ENCODE measurements at regions not wholly inside any gene's neighbourhood (a gene's known extent, or its start where the extent isn't known, plus 50 kb on each side); places are given as distances from the start of the nearest gene placed in this dataset.

GRCh38 chr15:31806106-31806505 lies 224.2 kb upstream of the CHRNA7 start:
- no peak for DNase-seq (ENCODE audit: low read depth in 3 of 3, low spot score in 1 of 3)

GRCh38 chr15:31811641-31812040 lies 218.7 kb upstream of the CHRNA7 start:
- no peak for DNase-seq (ENCODE audit: low read depth in 3 of 3, low spot score in 1 of 3)

GRCh38 chr15:31814082-31814481 lies 216.2 kb upstream of the CHRNA7 start:
- no peak for DNase-seq (ENCODE audit: low read depth in 3 of 3, low spot score in 1 of 3)

- DNase-seq (ENCODE audit: low read depth in 3 of 3, low spot score in 1 of 3): no peak
These were observed 214.7 kb upstream of the CHRNA7 start for GRCh38 chr15:31815411-31816155.

- no peak for DNase-seq (ENCODE audit: low read depth in 3 of 3, low spot score in 1 of 3)
These were observed 207.9 kb upstream of the CHRNA7 start for GRCh38 chr15:31822463-31822862.

GRCh38 chr15:31824024-31824423 lies 206.3 kb upstream of the CHRNA7 start:
- no peak for DNase-seq (ENCODE audit: low read depth in 3 of 3, low spot score in 1 of 3)

- no peak for DNase-seq (ENCODE audit: low read depth in 3 of 3, low spot score in 1 of 3)
These were observed 201.7 kb upstream of the CHRNA7 start for GRCh38 chr15:31828594-31828993.

- DNase-seq (ENCODE audit: low read depth in 3 of 3, low spot score in 1 of 3): no peak
These were observed 199.7 kb upstream of the CHRNA7 start for GRCh38 chr15:31830591-31830990.

GRCh38 chr15:31831596-31831995 lies 198.7 kb upstream of the CHRNA7 start:
- no peak for DNase-seq (ENCODE audit: low read depth in 3 of 3, low spot score in 1 of 3)

GRCh38 chr15:31834654-31835053 lies 195.7 kb upstream of the CHRNA7 start:
- no peak for DNase-seq (ENCODE audit: low read depth in 3 of 3, low spot score in 1 of 3)

- no peak for DNase-seq (ENCODE audit: low read depth in 3 of 3, low spot score in 1 of 3)
These were observed 190.9 kb upstream of the CHRNA7 start for GRCh38 chr15:31839388-31839787.

- DNase-seq (ENCODE audit: low read depth in 3 of 3, low spot score in 1 of 3): no peak
These were observed 189.4 kb upstream of the CHRNA7 start for GRCh38 chr15:31840849-31841476.

GRCh38 chr15:31842532-31843195 lies 187.7 kb upstream of the CHRNA7 start:
- no peak for DNase-seq (ENCODE audit: low read depth in 3 of 3, low spot score in 1 of 3)

GRCh38 chr15:31843426-31844055 lies 186.8 kb upstream of the CHRNA7 start:
- no peak for DNase-seq (ENCODE audit: low read depth in 3 of 3, low spot score in 1 of 3)

- no peak for DNase-seq (ENCODE audit: low read depth in 3 of 3, low spot score in 1 of 3)
These were observed 184.5 kb upstream of the CHRNA7 start for GRCh38 chr15:31845791-31846190.

- no peak for DNase-seq (ENCODE audit: low read depth in 3 of 3, low spot score in 1 of 3)
These were observed 182.4 kb upstream of the CHRNA7 start for GRCh38 chr15:31847961-31848360.

GRCh38 chr15:31848621-31849020 lies 181.7 kb upstream of the CHRNA7 start:
- no peak for DNase-seq (ENCODE audit: low read depth in 3 of 3, low spot score in 1 of 3)

- no peak for DNase-seq (ENCODE audit: low read depth in 3 of 3, low spot score in 1 of 3)
These were observed 177.1 kb upstream of the CHRNA7 start for GRCh38 chr15:31852933-31853799.

GRCh38 chr15:31856581-31856980 lies 173.7 kb upstream of the CHRNA7 start:
- DNase-seq (ENCODE audit: low read depth in 3 of 3, low spot score in 1 of 3): no peak

- DNase-seq (ENCODE audit: low read depth in 3 of 3, low spot score in 1 of 3): no peak
These were observed 173.1 kb upstream of the CHRNA7 start for GRCh38 chr15:31857194-31857593.

GRCh38 chr15:31858026-31858425 lies 172.3 kb upstream of the CHRNA7 start:
- no peak for DNase-seq (ENCODE audit: low read depth in 3 of 3, low spot score in 1 of 3)

Measured in stimulated activated CD4-positive, alpha-beta T cell treated with anti-CD3 and anti-CD28 coated beads, TNF-alpha, amount 100 ng/mL, for 1 hour (primary cell).